ENCODE measurements at regions not wholly inside any gene's neighbourhood (a gene's known extent, or its start where the extent isn't known, plus 50 kb on each side); places are given as distances from the start of the nearest gene placed in this dataset.

GRCh38 chr12:130216031-130216430 lies 53.8 kb downstream of the FZD10 start:
- DNase-seq, result no peak

- no peak for DNase-seq
Measured at GRCh38 chr12:130218682-130219081, 56.4 kb downstream of the FZD10 start.

- no peak for DNase-seq
Measured at GRCh38 chr12:130219929-130220705, 57.9 kb downstream of the FZD10 start.

GRCh38 chr12:130220706-130221100 lies 58.4 kb downstream of the FZD10 start:
- no peak for DNase-seq

- DNase-seq, result no peak
Measured at GRCh38 chr12:130222519-130223218, 60.4 kb downstream of the FZD10 start.

- DNase-seq, result no peak
Measured at GRCh38 chr12:130223767-130224244, 61.5 kb downstream of the FZD10 start.

GRCh38 chr12:130224613-130225012 lies 62.3 kb downstream of the FZD10 start:
- no peak for DNase-seq

- DNase-seq, result no peak
Measured at GRCh38 chr12:130225347-130225746, 63.1 kb downstream of the FZD10 start.

- no peak for DNase-seq
Measured at GRCh38 chr12:130226126-130226525, 63.9 kb downstream of the FZD10 start.

GRCh38 chr12:130226771-130227170 lies 64.5 kb downstream of the FZD10 start:
- no peak for DNase-seq

- no peak for DNase-seq
Measured at GRCh38 chr12:130227641-130228040, 65.4 kb downstream of the FZD10 start.

GRCh38 chr12:130236446-130236845 lies 74.2 kb downstream of the FZD10 start:
- no peak for DNase-seq

- DNase-seq, result no peak
Measured at GRCh38 chr12:130240831-130241590, 78.7 kb downstream of the FZD10 start.

GRCh38 chr12:130242506-130242905 lies 80.2 kb downstream of the FZD10 start:
- DNase-seq, result no peak

- DNase-seq, result no peak
Measured at GRCh38 chr12:130245251-130245650, 83.0 kb downstream of the FZD10 start.

GRCh38 chr12:130246560-130246959 lies 84.3 kb downstream of the FZD10 start:
- no peak for DNase-seq

GRCh38 chr12:130247634-130248237 lies 85.5 kb downstream of the FZD10 start:
- no peak for DNase-seq

GRCh38 chr12:130249376-130249775 lies 87.1 kb downstream of the FZD10 start:
- no peak for DNase-seq

GRCh38 chr12:130251236-130251780 lies 86.4 kb upstream of the PIWIL1 start:
- DNase-seq, result no peak

- DNase-seq, result no peak
Measured at GRCh38 chr12:130253866-130254265, 83.8 kb upstream of the PIWIL1 start.

- no peak for DNase-seq
Measured at GRCh38 chr12:130254461-130255276, 83.0 kb upstream of the PIWIL1 start.

- no peak for DNase-seq
Measured at GRCh38 chr12:130258863-130259262, 78.8 kb upstream of the PIWIL1 start.

All from activated CD4-positive, alpha-beta T cell treated with anti-CD3 and anti-CD28 coated beads, Interleukin-2, amount 50 U/mL, for 48 hours (primary cell).